B cell (primary cell): ENCODE measurements at regions not wholly inside any gene's neighbourhood (a gene's known extent, or its start where the extent isn't known, plus 50 kb on each side); places are given as distances from the start of the nearest gene placed in this dataset.
"Not testable (repeated sequence)": the region's sequence is repeated elsewhere in the genome, so short reads cannot be mapped to it uniquely, and the experiment has no call there.

Experiments used
- ATAC-seq: fragments of 200-7000 bp; cut with Tn5 transposase; one replicate; pipeline ENCODE4 v1.10.0; 2021; ENCODE audit warnings: low read depth, mild to moderate bottlenecking, moderate number of reproducible peaks, moderate library complexity
- CTCF ChIA-PET: fragments of 350-600 bp; sonication (Branson Sonifier 250); formaldehyde crosslinking; loops from one replicate; lab custom pipeline; 2021; ENCODE audit warnings: antibody characterized with exemption, inconsistent platforms; lab: Charles Lee
- POLR2A ChIA-PET: fragments of 350-600 bp; sonication (Branson Sonifier 250); formaldehyde crosslinking; loops from one replicate; lab custom pipeline; 2021; ENCODE audit warnings: antibody characterized with exemption; lab: Charles Lee
- DNase-seq: peaks from one replicate; pipeline ENCODE4 v3.0.0; 2013
- H2AFZ ChIP-seq: 2 replicates; pipeline ENCODE4 v1.6.1; 2012; ENCODE audit warnings: mild to moderate bottlenecking, low read depth, low read length; ENCODE audit not compliant: insufficient read depth, poor library complexity, severe bottlenecking
- H3K27ac ChIP-seq, 2 donors: 1 replicate in 1 of 2; 2 replicates in 1 of 2; pipeline ENCODE4 v1.5.1; 2012 to 2013; ENCODE audit warnings: low read length in 2 of 2, mild to moderate bottlenecking in 2 of 2, moderate library complexity in 1 of 2
- H3K27me3 ChIP-seq, 4 experiments: fragments of 200-600 bp in 1 of 4; sonication (generic) in 1 of 4; replicated peaks in 1 of 4; 1 replicate in 2 of 4; 2 replicates in 2 of 4; pipeline versions ENCODE4 v1.6.1 to v1.7.0; 2013 to 2016; ENCODE audit warnings: low read length in 3 of 4, mild to moderate bottlenecking in 2 of 4, mixed read lengths in 1 of 4, moderate library complexity in 1 of 4; ENCODE audit not compliant: insufficient read depth in 4 of 4, control insufficient read depth in 3 of 4; ENCODE audit errors: control extremely low read depth in 1 of 4
- H3K36me3 ChIP-seq, 2 experiments: replicated peaks in 1 of 2; 1 replicate in 1 of 2; 2 replicates in 1 of 2; pipeline versions ENCODE4 v1.6.1 to v1.7.1; 2013; ENCODE audit warnings: low read length in 1 of 2; ENCODE audit not compliant: insufficient read depth in 2 of 2, control insufficient read depth in 1 of 2; ENCODE audit errors: control extremely low read depth in 1 of 2, extremely low read depth in 1 of 2
- H3K4me1 ChIP-seq, 2 donors: fragments of 200-600 bp in 1 of 2; sonication (generic) in 1 of 2; 1 replicate in 1 of 2; 2 replicates in 1 of 2; pipeline versions ENCODE4 v1.5.1 to v1.6.1; 2013 to 2017; ENCODE audit warnings: low read length in 2 of 2; ENCODE audit not compliant: control insufficient read depth in 2 of 2, insufficient read depth in 2 of 2
- H3K4me2 ChIP-seq: replicated peaks from 2 replicates; pipeline ENCODE3; 2012; ENCODE audit warnings: mild to moderate bottlenecking, low read depth, low read length; ENCODE audit not compliant: poor library complexity, severe bottlenecking
- H3K4me3 ChIP-seq, 5 experiments: fragments of 200-600 bp in 1 of 5; sonication (generic) in 1 of 5; 1 replicate in 3 of 5; 2 replicates in 2 of 5; pipeline versions ENCODE4 v1.5.1 to v1.7.0; 2011 to 2016; ENCODE audit warnings: low read length in 4 of 5, mild to moderate bottlenecking in 4 of 5, low read depth in 2 of 5, control low read depth in 1 of 5, moderate library complexity in 1 of 5; ENCODE audit not compliant: insufficient read depth in 1 of 5; ENCODE audit errors: control extremely low read depth in 1 of 5, extremely low read depth in 1 of 5
- H3K79me2 ChIP-seq: fragments of 200-600 bp; sonication (generic); one replicate; pipeline ENCODE4 v1.6.0; 2016; ENCODE audit warnings: low read length; ENCODE audit not compliant: control insufficient read depth, insufficient read depth
- H3K9ac ChIP-seq: fragments of 200-600 bp; sonication (generic); 2 replicates; pipeline ENCODE4 v1.6.1; 2017; ENCODE audit warnings: mild to moderate bottlenecking, low read length, moderate library complexity
- H3K9me3 ChIP-seq, 3 donors: one replicate each; pipeline versions ENCODE4 v1.6.1 to v1.7.1; 2013; ENCODE audit warnings: low read length in 2 of 3; ENCODE audit not compliant: control insufficient read depth in 2 of 3, insufficient read depth in 1 of 3; ENCODE audit errors: control extremely low read depth in 1 of 3
- H4K20me1 ChIP-seq: 2 replicates; pipeline ENCODE4 v1.6.0; 2012; ENCODE audit warnings: mild to moderate bottlenecking, low read length; ENCODE audit not compliant: insufficient read depth, control insufficient read depth, poor library complexity, severe bottlenecking
- H3K27ac Mint-ChIP-seq: one replicate; pipeline ENCODE4 v1.8.0; 2021; ENCODE audit warnings: mixed read lengths
- H3K27me3 Mint-ChIP-seq: one replicate; pipeline ENCODE4 v1.8.0; 2021; ENCODE audit warnings: mixed read lengths
- H3K4me1 Mint-ChIP-seq: one replicate; pipeline ENCODE4 v1.8.0; 2021; ENCODE audit warnings: mixed read lengths
- H3K4me3 Mint-ChIP-seq: one replicate; pipeline ENCODE4 v1.8.0; 2021; ENCODE audit warnings: mixed read lengths
- H3K9me3 Mint-ChIP-seq: one replicate; pipeline ENCODE4 v1.8.0; 2022; ENCODE audit warnings: mixed read lengths; ENCODE audit not compliant: insufficient read depth
- WGBS: methylation state at CpG from one replicate; pipeline ENCODE4 v1.1.5; 2013; ENCODE audit warnings: missing lambda C conversion rate; ENCODE audit not compliant: insufficient coverage; 5-methylcytosine and 5-hydroxymethylcytosine counted together
- intact Hi-C: fragments of 100-400 bp; cut with micrococcal nuclease; formaldehyde crosslinking; loops from one replicate; pipeline ENCODE4 v1.10.0; 2022

DNA sequence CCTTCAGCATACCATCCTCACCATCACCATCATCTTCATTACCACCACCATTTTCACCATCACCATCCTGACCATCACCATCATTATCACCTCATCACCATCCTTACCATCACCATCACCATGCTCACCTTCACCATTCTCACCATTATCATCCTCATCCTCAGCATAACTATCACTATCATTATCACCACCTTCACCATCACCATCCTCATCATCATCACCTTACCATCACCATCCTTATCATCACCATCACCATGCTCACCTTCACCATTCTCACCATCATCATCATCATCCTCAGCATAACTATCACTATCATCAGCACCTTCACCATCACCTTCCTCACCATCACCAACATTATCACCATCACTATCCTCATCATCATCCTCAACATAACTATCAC lies 360.4 kb downstream of the KCNJ18 start:
- H3K4me2 ChIP-seq, H3K4me3 ChIP-seq, H3K79me2 ChIP-seq, intact Hi-C loops, ATAC-seq, H3K9ac ChIP-seq, H3K9me3 Mint-ChIP-seq, H3K27me3 ChIP-seq, POLR2A ChIA-PET, CTCF ChIA-PET, H3K4me1 ChIP-seq, H3K27ac ChIP-seq, H3K4me1 Mint-ChIP-seq, H3K4me3 Mint-ChIP-seq, H2AFZ ChIP-seq, H3K27ac Mint-ChIP-seq, DNase-seq, H3K36me3 ChIP-seq, H3K27me3 Mint-ChIP-seq, H4K20me1 ChIP-seq: not testable (repeated sequence)
- peaks cover 0 to 24% (median 0%) of the 10 kb centered on the region in 3 donors for H3K9me3 ChIP-seq

DNA sequence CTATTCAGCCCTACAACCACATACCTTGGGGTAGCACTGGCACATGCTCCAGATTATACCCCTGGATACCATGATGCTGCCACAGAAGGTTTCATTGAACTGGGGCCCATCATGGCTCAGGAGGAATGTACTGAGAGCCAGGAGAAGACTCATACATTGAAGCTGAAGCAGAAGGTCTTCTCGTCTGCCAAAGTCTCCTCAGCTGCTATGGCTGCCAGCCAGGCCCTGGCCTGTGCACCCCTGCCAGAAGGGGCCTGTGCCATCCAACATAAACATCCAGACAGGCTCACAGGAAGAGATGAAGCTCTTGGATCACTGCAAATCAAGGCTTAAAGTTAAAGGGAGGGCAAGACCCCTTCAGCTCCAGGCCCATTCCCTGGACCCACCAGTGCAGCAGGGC lies 364.2 kb downstream of the KCNJ18 start:
- H3K4me2 ChIP-seq, intact Hi-C loops, H3K9ac ChIP-seq, H2AFZ ChIP-seq, H3K4me3 ChIP-seq, H3K27me3 Mint-ChIP-seq, H3K4me1 Mint-ChIP-seq, H4K20me1 ChIP-seq, H3K27ac Mint-ChIP-seq, H3K27me3 ChIP-seq, H3K79me2 ChIP-seq, ATAC-seq, DNase-seq, H3K4me3 Mint-ChIP-seq, H3K9me3 Mint-ChIP-seq, POLR2A ChIA-PET, H3K36me3 ChIP-seq, H3K27ac ChIP-seq, CTCF ChIA-PET, H3K4me1 ChIP-seq: not testable (repeated sequence)
- peaks cover 0 to 14% (median 0%) of the 10 kb centered on the region in 3 donors for H3K9me3 ChIP-seq
- WGBS, result 40% methylated on average over 1 of the region's 1 CpG

DNA sequence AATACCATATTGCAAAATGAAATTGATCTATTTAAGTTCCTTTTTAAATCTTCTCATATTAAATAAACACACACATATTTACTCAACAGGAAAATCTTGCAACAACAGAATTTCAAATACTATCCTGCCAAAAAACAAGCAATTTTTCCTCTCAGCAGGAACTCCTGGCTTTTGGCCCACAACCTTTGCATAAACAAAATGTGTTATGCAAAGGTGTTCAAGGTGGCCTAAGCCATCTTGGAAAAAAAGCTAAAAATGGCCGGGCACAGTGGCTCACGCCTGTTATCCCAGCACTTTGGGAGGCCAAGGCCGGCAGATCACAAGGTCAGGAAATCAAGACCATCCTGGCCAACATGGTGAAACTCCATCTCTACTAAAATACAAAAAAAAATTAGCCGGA lies 383.6 kb downstream of the KCNJ18 start:
- intact Hi-C loops, result not testable (repeated sequence)

DNA sequence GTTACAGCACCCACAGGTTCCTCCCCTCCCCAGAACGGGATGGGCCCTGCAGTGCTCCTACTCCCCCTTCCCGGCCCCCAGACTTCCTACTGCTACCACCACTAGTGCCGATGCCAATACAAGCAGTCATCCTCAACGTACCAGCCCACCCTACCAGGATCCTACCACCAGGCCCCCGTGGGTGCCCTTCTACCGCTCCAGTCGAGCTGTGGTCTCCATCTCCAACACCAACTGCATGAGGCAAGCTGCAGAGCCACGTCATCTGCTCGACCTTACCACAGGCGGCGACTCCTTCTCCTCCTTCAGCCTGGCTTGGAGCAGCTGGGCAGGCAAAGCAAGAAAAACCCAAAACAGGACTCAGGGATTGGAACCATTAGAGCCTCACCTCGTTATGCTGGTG lies 396.3 kb downstream of the KCNJ18 start:
- H3K79me2 ChIP-seq, H3K27me3 ChIP-seq, H3K27ac ChIP-seq, H3K4me3 Mint-ChIP-seq, H3K4me2 ChIP-seq, DNase-seq, H2AFZ ChIP-seq, H3K27ac Mint-ChIP-seq, H3K36me3 ChIP-seq, intact Hi-C loops, CTCF ChIA-PET, POLR2A ChIA-PET, H3K4me1 ChIP-seq, H3K4me1 Mint-ChIP-seq, H3K27me3 Mint-ChIP-seq, H3K9ac ChIP-seq, H3K4me3 ChIP-seq, ATAC-seq, H3K9me3 Mint-ChIP-seq, H4K20me1 ChIP-seq: not testable (repeated sequence)
- WGBS, result 88% methylated on average over 11 of the region's 12 CpGs
- peaks cover 0 to 10% (median 0%) of the 10 kb centered on the region in 3 donors for H3K9me3 ChIP-seq

More for the DNA sequence above, 383.6 kb downstream of the KCNJ18 start:
- H3K4me2 ChIP-seq, H3K27ac Mint-ChIP-seq, H2AFZ ChIP-seq, H3K4me3 Mint-ChIP-seq, POLR2A ChIA-PET, H3K9me3 ChIP-seq, H3K4me3 ChIP-seq, H3K79me2 ChIP-seq, CTCF ChIA-PET, H3K36me3 ChIP-seq, H3K4me1 Mint-ChIP-seq, H4K20me1 ChIP-seq, H3K27ac ChIP-seq, H3K4me1 ChIP-seq, H3K27me3 Mint-ChIP-seq, H3K9me3 Mint-ChIP-seq, H3K9ac ChIP-seq, ATAC-seq, H3K27me3 ChIP-seq, DNase-seq: not testable (repeated sequence)
- no CpG with 5 or more reads among the region's 4 CpGs for WGBS
